HG03460 (cell line): ENCODE measurements at regions not wholly inside any gene's neighbourhood (a gene's known extent, or its start where the extent isn't known, plus 50 kb on each side); places are given as distances from the start of the nearest gene placed in this dataset.
"Not testable (repeated sequence)": the region's sequence is repeated elsewhere in the genome, so short reads cannot be mapped to it uniquely, and the experiment has no call there.

ENCODE experiments used
- ATAC-seq: cut with Tn5 transposase; IDR thresholded peaks from one replicate; pipeline ENCODE4 v1.9.1; 2021; ENCODE audit not compliant: unreplicated experiment

- ATAC-seq: no peak
Observed at GRCh38 chr17:37829592-37830123, 84.8 kb upstream of the HNF1B start.

GRCh38 chr17:37828651-37829124 lies 83.8 kb upstream of the HNF1B start:
- no peak for ATAC-seq

GRCh38 chr17:37827905-37828650 lies 83.2 kb upstream of the HNF1B start:
- no peak for ATAC-seq

- ATAC-seq: no peak
Observed at GRCh38 chr17:37826497-37827430, 81.9 kb upstream of the HNF1B start.

- ATAC-seq: no peak
Observed at GRCh38 chr17:37825851-37826250, 81.0 kb upstream of the HNF1B start.

- ATAC-seq: peak; percentile 46
Observed at GRCh38 chr17:37824534-37825485, 80.0 kb upstream of the HNF1B start.

- ATAC-seq: no peak
Observed at GRCh38 chr17:37823996-37824395, 79.1 kb upstream of the HNF1B start.

GRCh38 chr17:37820995-37821713 lies 76.3 kb upstream of the HNF1B start:
- ATAC-seq: no peak

- ATAC-seq: no peak
Observed at GRCh38 chr17:37820313-37820994, 75.6 kb upstream of the HNF1B start.

- no peak for ATAC-seq
Observed at GRCh38 chr17:37818689-37819088, 73.8 kb upstream of the HNF1B start.

GRCh38 chr17:37816950-37817349 lies 72.1 kb upstream of the HNF1B start:
- ATAC-seq: no peak

- no peak for ATAC-seq
Observed at GRCh38 chr17:37815536-37815935, 70.7 kb upstream of the HNF1B start.

GRCh38 chr17:37813751-37814150 lies 68.9 kb upstream of the HNF1B start:
- ATAC-seq: no peak

- ATAC-seq: not testable (repeated sequence)
Observed at GRCh38 chr17:37808846-37809245, 64.0 kb upstream of the HNF1B start.

- ATAC-seq: no peak
Observed at GRCh38 chr17:37802712-37803416, 58.0 kb upstream of the HNF1B start.

- no peak for ATAC-seq
Observed at GRCh38 chr17:37802061-37802595, 57.3 kb upstream of the HNF1B start.

- no peak for ATAC-seq
Observed at GRCh38 chr17:37801171-37801570, 56.3 kb upstream of the HNF1B start.

GRCh38 chr17:37797206-37797605 lies 52.3 kb upstream of the HNF1B start:
- no peak for ATAC-seq
